ENCODE measurements at regions not wholly inside any gene's neighbourhood (a gene's known extent, or its start where the extent isn't known, plus 50 kb on each side); places are given as distances from the start of the nearest gene placed in this dataset.
"Not testable (repeated sequence)": the region's sequence is repeated elsewhere in the genome, so short reads cannot be mapped to it uniquely, and the experiment has no call there.

GRCh38 chr12:127014079-127014478 lies 1252.9 kb upstream of the TMEM132C start:
- no peak for DNase-seq

- no peak for DNase-seq
These were observed 1242.2 kb upstream of the TMEM132C start for GRCh38 chr12:127024791-127025190.

- no peak for DNase-seq
These were observed 1241.4 kb upstream of the TMEM132C start for GRCh38 chr12:127025545-127025944.

- no peak for DNase-seq
These were observed 1231.7 kb upstream of the TMEM132C start for GRCh38 chr12:127035011-127035879.

- no peak for DNase-seq
These were observed 1228.8 kb upstream of the TMEM132C start for GRCh38 chr12:127038152-127038551.

- no peak for DNase-seq
These were observed 1228.2 kb upstream of the TMEM132C start for GRCh38 chr12:127038761-127039160.

GRCh38 chr12:127041985-127042625 lies 1224.9 kb upstream of the TMEM132C start:
- no peak for DNase-seq

GRCh38 chr12:127043731-127044130 lies 1223.2 kb upstream of the TMEM132C start:
- no peak for DNase-seq

GRCh38 chr12:127044836-127045235 lies 1222.1 kb upstream of the TMEM132C start:
- DNase-seq: no peak

GRCh38 chr12:127046467-127046866 lies 1220.5 kb upstream of the TMEM132C start:
- DNase-seq: no peak

- DNase-seq: no peak
These were observed 1218.9 kb upstream of the TMEM132C start for GRCh38 chr12:127048057-127048456.

- not testable (repeated sequence) for DNase-seq
These were observed 1218.4 kb upstream of the TMEM132C start for GRCh38 chr12:127048525-127048924.

GRCh38 chr12:127051139-127051538 lies 1215.8 kb upstream of the TMEM132C start:
- DNase-seq: no peak

- no peak for DNase-seq
These were observed 1214.3 kb upstream of the TMEM132C start for GRCh38 chr12:127052511-127053232.

GRCh38 chr12:127054531-127054930 lies 1212.4 kb upstream of the TMEM132C start:
- DNase-seq: no peak

- DNase-seq: no peak
These were observed 1206.6 kb upstream of the TMEM132C start for GRCh38 chr12:127060310-127060847.

- DNase-seq: no peak
These were observed 1206.0 kb upstream of the TMEM132C start for GRCh38 chr12:127060933-127061332.

GRCh38 chr12:127063339-127064072 lies 1203.5 kb upstream of the TMEM132C start:
- DNase-seq: no peak

- no peak for DNase-seq
These were observed 1202.8 kb upstream of the TMEM132C start for GRCh38 chr12:127064207-127064606.

GRCh38 chr12:127065595-127065994 lies 1201.4 kb upstream of the TMEM132C start:
- no peak for DNase-seq

GRCh38 chr12:127070515-127071157 lies 1196.3 kb upstream of the TMEM132C start:
- no peak for DNase-seq

- no peak for DNase-seq
These were observed 1192.8 kb upstream of the TMEM132C start for GRCh38 chr12:127074161-127074560.

Data from activated CD4-positive, alpha-beta T cell treated with anti-CD3 and anti-CD28 coated beads for 48 hours (primary cell).